HCT116 (cell line): ENCODE measurements at regions not wholly inside any gene's neighbourhood (a gene's known extent, or its start where the extent isn't known, plus 50 kb on each side); places are given as distances from the start of the nearest gene placed in this dataset.

Experiments
- ATF3 ChIP-seq: IDR thresholded peaks from 2 replicates; pipeline ENCODE4 v1.6.1; 2012
- CTCF ChIP-seq, 3 experiments: fragments of 200-600 bp in 1 of 3; sonication (generic) in 1 of 3; IDR thresholded peaks in 2 of 3; conservative IDR thresholded peaks in 1 of 3; 2 replicates each; pipeline ENCODE4 v1.5.1; 2012 to 2017; ENCODE audit warnings: low read depth in 2 of 3, low read length in 2 of 3, antibody characterized with exemption in 1 of 3, borderline replicate concordance in 1 of 3, control low read depth in 1 of 3, mild to moderate bottlenecking in 1 of 3, mixed read lengths in 1 of 3, mixed run types in 1 of 3, moderate library complexity in 1 of 3; ENCODE audit not compliant: insufficient read depth in 1 of 3
- EZH2 ChIP-seq: fragments of 200-600 bp; sonication (generic); IDR thresholded peaks from 2 replicates; pipeline ENCODE4 v1.6.1; 2017; ENCODE audit warnings: antibody characterized with exemption, mixed run types
- JUND ChIP-seq: IDR thresholded peaks from 2 replicates; pipeline ENCODE4 v1.6.1; 2012
- MAX ChIP-seq: IDR thresholded peaks from 2 replicates; pipeline ENCODE4 v1.6.1; 2012
- POLR2A ChIP-seq: IDR thresholded peaks from 2 replicates; pipeline ENCODE4 v1.7.0; 2011; ENCODE audit warnings: borderline replicate concordance; ENCODE audit not compliant: insufficient read depth, insufficient read length; ENCODE audit errors: extremely low read depth
- REST ChIP-seq: IDR thresholded peaks from 2 replicates; pipeline ENCODE4 v1.6.1; 2012; ENCODE audit warnings: low read depth
- SIN3A ChIP-seq: IDR thresholded peaks from 2 replicates; pipeline ENCODE4 v1.6.1; 2012; ENCODE audit warnings: low read depth
- SP1 ChIP-seq: IDR thresholded peaks from 2 replicates; pipeline ENCODE4 v1.6.1; 2012; ENCODE audit warnings: low read depth
- ZNF274 ChIP-seq: fragments of 200-500 bp; sonication (Bioruptor generic); IDR thresholded peaks from 2 replicates; pipeline ENCODE4 v1.6.1; 2014; ENCODE audit warnings: mild to moderate bottlenecking, low read depth, low read length, inconsistent platforms

- TF ChIP-seq SIN3A (no peak), POLR2A (no peak), CTCF (IDR thresholded peaks at IDR 0.05 in 2 of 3, conservative IDR thresholded peaks at IDR 0.05 in 1 of 3; ENCODE audit: borderline replicate concordance in 1 of 3, insufficient read depth in 1 of 3, low read depth in 2 of 3, low read length in 2 of 3) (no peak), JUND (no peak), EZH2 (no peak), MAX (no peak), ATF3 (no peak), REST (no peak), ZNF274 (no peak), SP1 (no peak)
Observed at GRCh38 chr3:18630295-18630694, 205.2 kb upstream of the SATB1 start.
